Right lung (tissue), 2 donors: ENCODE measurements at regions not wholly inside any gene's neighbourhood (a gene's known extent, or its start where the extent isn't known, plus 50 kb on each side); places are given as distances from the start of the nearest gene placed in this dataset.

Source experiments
- DNase-seq, 2 donors: peaks; one replicate each; pipeline ENCODE4 v3.0.0-alpha.2; 2013

DNA sequence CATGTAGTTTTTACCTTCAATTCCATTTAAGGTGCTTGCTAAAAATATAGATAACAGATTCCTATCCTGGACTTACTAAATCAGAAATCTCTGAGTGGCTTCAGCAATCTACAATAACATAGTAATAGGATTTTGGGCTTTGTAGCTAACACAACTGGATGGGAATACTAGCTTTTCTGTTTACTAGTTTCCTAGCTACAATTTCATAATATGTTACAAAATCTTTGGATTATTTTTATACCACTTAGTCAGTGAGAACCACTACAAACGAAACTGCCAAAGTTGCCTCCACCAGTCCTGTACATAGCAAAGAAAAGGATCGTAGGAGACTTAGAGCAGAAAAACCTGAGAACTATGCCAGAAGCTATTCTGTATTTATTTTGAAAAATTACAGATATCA lies 87.7 kb upstream of the ANO3 start:
- DNase-seq = no peak

DNA sequence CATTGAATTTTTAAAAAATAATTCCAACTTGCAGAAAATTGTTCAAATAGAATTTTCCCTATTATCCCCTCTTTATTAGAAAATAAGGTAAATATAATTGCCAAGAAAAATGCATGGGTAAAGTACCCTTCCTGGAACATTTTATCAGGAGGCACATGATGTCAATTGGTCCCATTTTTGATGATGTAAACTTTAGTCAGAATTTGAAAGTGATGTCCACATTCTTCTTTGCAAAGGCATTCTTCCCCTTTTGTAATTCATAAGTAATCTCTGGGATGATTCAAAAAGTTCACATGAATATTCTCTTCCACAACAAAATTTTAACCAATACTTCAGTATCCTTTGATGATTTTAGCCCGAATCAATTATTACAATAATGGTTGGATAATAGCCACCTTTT lies 86.9 kb upstream of the ANO3 start:
- no peak for DNase-seq

DNA sequence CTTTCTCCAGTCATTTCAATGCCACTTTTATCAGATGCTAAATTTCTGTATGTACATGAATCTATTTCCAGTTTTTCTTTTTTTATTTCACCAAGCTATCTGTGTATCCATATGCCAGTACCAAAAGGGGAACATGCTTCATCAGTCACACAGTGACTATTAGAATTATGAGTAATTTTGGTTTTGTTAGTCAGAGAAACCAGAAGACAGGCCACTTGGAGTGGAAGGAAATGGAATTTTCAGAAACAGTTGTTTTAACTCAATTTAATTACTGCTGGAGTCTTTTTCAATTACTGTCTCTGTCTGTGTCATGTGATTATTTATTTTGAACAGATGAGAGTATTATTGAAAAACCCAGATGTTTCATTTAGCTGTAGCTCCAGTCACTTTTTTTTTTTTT lies 84.6 kb upstream of the ANO3 start:
- DNase-seq = no peak

DNA sequence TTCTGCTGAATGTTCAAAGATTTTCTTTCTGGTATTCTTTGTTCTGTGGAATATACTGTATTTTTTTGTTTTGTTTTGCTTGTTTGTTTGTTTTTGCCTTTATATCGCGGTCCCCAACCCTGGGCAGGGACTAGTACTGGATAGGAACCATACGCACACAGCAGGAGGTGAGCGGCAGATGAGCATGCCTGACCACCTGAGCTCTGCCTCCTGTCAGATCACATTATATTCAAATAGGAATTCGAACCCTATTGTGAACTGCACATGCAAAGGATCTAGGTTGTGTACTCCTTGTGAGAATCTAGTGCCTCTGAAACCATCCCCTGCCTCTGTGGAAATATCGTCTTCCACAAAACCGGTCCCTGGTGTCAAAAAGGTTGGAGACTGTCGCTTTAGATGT lies 83.3 kb upstream of the ANO3 start:
- no peak for DNase-seq

DNA sequence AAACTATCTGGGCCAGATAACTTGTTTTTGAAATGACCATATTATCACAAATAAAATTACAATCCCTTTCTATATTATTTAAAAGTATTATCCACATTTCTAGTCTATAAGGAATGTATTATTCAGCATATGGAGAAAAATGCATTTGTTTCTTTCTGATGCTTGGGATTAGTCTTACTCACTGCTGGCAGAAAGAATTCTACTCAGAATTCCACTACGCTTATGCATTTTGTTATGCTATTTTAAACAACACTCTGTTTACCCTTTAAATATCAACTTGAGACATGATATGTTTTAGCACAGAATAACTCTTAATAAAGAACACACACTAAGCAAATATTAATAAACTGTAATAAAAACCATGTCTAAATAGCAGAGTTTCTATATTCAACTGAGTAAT lies 77.6 kb upstream of the ANO3 start:
- no peak for DNase-seq

DNA sequence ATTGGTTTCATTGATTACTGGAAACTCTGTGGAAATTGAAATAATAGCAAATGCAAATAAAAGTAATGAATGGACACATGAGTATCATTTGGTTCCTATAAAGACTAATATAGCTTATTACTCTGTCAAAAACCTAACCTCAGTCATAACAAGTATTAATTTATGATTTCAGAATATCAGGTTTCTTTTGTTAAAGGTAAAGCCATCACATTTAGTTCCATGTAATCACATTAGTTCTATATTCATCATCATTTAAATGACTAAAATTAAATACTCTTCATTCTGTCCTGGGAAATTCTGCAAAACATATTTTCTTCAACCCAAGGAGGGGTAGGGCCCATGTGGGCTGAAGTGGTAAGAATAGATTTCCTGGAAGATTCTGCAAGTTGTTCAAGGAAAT lies 68.2 kb upstream of the ANO3 start:
- no peak for DNase-seq

DNA sequence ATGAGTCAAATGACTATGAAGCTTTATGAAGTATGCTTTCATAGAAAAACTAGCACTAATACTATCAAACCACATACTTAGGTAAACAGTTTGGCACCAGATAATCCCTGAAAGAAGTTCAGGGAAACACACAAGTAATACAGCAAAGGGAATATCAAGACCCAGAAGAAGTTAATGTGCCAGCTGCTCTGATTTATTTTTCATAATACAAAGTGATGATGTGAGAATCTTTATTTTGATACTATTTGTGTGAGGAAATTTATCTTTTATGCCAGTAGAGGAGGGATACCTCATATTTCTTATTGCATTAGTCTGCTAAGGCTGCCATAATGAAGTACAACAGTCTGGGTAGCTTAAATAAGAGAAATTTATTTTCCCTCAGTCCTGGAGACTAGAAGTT lies 67.7 kb upstream of the ANO3 start:
- DNase-seq = no peak

DNA sequence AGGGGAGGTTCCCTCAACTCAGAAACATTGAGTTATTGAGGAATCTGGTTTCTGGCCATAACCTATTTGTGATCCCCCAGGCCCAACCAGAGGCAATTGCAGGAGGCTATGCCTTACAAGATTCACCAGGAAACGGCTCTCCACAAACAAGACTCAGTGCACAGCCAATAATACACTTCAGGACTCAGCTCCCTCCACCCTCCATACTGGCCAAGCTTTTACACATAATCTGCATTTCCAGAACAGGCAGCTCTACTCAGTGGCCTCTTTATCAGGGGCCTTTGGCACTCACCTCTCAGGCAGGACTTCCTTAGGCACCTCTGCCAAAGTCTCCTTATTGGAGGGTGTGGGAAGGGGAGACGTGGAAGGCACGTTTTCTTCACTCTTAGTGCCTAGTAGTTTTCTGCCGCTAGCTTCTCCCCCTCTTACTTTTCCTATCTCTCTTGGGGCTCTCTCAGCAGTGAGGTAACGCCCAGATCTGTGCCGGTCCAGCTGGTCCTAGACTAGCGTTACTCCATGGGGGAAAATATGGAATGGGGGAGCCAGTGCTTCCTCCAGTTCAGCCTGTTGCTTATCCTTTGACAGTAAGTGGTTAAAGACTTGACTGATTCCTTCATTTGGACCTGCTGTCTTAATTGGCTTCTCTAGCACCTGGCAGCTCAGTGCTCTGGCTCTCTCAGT lies 62.8 kb upstream of the ANO3 start:
- DNase-seq = no peak

DNA sequence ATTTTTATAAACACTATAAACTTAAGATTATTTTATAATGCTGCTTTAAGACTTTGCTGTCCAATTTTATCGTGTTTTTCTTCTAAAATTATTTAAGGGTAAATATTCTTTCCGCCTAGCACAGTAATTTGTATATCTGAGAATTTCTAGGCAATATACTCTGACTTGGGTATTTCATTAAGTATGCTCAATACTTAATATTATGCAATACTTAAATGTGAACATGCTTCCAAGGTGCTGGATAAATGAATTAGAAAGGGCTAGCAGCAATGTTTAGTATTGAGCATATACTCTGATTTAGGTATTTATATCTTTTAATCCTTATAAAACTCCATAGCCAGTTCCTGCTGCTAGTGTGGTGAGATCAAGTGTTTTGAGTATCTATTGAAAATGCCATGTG lies 60.3 kb upstream of the ANO3 start:
- no peak for DNase-seq

DNA sequence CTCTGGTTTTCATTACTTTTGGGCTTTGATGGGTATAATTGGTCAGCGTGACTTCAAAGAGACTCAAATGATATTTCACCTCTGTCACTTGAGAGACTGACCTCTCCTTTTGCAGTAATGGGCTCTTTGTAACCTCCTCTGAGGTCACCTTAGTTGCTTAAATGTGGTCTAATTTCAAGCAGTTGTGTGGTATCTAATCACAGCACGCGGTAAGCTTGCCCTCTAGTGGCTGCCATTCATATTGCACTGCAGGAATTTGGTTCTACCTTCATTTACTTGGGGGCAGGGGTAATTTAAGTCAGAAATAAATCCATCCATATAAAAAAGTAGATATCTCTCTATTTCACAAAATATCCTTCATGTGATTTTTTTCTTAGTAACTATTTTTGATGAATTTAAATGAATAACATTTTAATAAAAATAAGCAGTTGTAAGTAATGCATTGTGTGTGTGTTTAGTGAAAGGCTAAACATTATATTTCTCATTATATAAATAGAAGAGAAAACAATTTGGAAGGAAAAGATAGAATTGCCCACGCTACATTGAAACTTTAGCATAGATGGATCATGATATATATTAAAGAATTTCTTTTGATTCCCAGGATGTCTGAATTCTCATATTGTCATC lies 55.0 kb upstream of the ANO3 start:
- DNase-seq = peak in 1 of 2 donors; percentile 53

DNA sequence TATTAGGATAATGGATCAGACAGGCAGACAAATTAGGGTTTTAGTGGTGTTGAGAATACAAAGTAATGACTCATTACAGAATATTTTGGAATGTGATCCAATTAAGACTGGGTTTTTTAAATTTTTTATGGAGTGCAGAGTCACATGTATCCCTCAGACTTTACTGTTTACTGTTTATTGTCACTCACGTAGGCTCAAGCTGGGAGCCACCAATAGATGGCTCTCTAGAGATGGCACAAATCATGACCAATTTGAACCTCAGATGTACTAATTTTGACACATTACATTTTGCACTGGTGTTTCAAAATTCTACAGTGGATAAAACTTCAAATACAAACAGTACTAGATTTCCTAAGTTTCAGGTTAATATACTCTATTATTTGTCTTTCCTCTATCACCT lies 53.6 kb upstream of the ANO3 start:
- DNase-seq = no peak
